ENCODE measurements at regions not wholly inside any gene's neighbourhood (a gene's known extent, or its start where the extent isn't known, plus 50 kb on each side); places are given as distances from the start of the nearest gene placed in this dataset.
"Not testable (repeated sequence)": the region's sequence is repeated elsewhere in the genome, so short reads cannot be mapped to it uniquely, and the experiment has no call there.

DNA sequence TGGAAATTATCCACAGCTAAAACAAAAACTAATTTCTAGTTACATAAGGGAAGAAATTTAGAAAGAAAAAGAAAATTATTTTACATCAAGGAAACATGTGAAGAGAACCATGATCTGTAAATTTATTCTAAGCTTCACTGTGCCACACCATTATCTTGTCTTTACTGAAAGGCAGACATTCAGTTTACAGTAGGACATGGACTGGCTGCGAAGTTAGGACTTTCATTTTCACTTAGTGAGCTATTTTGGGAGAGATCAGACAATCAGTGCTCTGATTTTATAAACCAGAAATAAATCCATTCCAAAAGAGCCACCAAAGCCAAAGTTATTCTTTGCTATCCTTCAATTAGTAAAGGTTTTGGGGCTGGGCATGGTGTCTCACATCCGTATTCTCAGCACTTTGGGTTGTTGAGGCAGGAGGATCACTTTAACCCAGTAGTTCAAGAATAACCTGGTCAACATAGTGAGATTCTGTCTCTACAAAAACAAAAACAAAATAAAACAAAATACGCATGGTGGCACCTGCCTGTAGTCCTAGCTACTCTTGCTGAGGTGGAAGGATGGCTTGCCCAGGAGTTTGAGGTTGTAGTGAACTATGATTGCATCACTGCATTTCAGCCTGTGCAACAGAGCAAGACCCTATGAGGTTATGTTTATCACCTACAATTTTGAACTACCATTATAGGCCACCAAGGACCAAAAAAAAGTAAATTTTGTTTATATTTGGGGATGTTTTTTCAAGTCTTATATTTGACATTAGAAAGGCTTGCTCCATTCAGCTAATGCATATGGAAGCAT is 1084.8 kb upstream of the ATXN7L3B start:
- in situ Hi-C loops (cut with HindIII; ENCODE audit: low sequenced_read_pairs) = no loop called here

DNA sequence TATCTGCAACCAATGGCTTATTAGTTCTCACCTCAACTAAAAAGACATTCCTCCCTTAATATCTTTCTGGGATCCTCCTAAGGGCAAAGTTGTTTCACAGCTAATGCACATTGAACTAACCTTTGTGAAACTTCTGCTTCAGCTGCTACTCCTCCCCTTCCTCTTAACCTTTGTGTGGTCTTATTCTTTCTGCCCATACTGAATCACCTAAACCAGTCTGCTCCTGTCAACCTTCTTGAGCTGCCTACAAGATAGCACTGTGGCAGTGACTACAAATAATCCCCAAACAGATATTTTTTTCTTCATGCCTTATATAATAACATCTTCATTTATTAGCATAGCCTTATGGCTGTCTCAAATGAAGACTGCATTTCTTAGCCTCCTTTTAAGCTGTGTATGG is 1077.4 kb upstream of the ATXN7L3B start:
- in situ Hi-C loops (cut with HindIII; ENCODE audit: low sequenced_read_pairs) = no loop called here

DNA sequence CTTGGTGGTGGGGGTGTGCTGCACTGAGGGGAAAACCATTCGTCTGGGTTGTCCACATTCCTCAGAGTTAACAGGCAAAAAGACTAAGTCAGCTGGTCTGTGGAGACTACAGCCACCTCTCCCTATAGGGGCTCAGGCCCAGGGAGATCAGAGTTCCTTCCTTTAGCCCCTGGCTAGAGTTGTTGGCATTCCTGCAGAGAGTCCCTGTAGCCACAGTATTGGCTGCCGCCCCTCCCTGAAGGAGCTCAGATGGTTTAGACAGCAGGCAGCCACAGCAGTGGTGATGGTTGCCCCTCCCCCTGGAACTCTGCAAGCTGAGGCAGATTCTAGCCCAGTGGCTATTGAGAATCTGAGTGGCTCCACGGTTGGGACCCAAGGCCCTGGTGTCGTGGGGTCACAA is 1072.5 kb upstream of the ATXN7L3B start:
- in situ Hi-C loops (cut with HindIII; ENCODE audit: low sequenced_read_pairs) = no loop called here

DNA sequence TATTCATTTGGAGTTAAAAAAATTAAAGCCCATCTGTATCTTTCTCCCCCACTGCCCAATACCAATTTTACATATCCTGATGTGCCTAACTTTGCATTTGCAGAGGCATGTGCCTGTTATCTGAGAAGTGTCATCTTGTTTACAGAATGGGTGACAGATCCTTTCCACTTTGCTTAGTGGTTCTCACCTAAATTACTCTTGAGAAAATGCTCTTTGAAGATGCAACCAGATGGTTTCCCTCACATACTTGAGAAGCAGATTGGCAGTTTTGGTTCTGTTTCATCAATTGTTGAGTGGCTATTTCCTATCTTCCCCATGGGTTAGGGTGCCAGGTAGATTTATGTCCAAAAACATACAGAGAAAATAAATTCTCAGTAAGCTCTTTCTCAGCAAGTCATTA is 1051.4 kb upstream of the ATXN7L3B start:
- in situ Hi-C loops (cut with HindIII; ENCODE audit: low sequenced_read_pairs) = no loop called here

DNA sequence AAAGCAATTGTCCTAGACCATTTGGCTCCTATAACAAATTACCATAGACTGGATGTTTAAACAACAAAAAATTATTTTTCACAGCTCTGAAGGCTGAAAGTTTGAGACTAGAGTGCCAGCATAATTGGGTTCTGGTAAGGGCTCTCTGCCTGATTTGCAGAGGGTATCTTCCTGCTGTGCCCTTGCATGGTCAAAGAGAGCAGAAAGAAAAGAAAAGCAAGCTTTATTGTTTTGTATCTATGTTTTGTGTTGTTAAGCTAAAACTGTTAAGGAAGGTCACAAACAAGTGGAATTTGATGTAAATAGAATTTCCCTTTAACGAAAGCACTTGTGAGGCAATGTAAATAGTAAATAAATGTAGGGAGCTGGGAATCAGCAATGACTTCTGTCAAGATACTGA is 1031.0 kb upstream of the ATXN7L3B start:
- in situ Hi-C loops (cut with HindIII; ENCODE audit: low sequenced_read_pairs) = no loop called here

- in situ Hi-C loops (cut with HindIII; ENCODE audit: low sequenced_read_pairs) = no loop called here
Measured at GRCh38 chr12:73514672-73515071, 1023.0 kb upstream of the ATXN7L3B start.

DNA sequence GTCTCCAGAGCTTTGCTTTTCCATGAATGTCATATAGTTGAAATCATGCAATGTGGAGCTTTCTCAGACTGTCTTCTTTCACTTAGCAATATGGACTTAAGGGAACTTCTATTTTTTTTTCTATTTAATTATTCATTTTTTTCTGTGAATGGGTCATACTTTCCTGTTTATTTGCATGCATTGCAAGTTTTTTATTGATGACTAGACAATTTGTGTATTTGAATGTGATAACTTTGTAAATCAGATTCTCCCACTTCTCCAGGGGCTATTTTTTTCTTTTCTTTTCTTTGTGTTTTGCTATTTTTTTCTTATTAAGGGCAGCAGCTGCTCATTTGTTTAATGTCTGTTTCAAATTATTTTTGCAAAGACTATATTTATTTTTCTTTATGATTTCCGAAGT is 1019.8 kb upstream of the ATXN7L3B start:
- in situ Hi-C loops (cut with HindIII; ENCODE audit: low sequenced_read_pairs) = no loop called here

DNA sequence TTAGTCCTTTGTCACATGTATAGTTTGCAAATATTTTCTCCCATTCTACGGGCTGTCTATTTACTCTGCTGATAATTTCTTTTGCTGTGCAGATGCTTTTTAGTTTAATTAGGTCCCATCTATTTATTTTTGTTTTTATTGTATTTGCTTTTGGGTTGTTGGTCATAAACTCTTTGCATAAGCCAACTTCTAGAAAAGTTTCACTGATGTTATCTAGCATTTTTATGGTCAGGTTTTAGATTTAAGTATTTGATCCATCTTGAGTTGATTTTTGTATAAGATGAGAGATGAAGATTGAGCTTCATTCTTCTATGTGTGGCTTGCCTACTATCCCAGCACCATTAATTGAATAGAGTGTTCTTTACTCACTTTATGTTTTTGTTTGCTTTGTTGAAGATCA is 1008.4 kb upstream of the ATXN7L3B start:
- in situ Hi-C loops (cut with HindIII; ENCODE audit: low sequenced_read_pairs) = no loop called here

DNA sequence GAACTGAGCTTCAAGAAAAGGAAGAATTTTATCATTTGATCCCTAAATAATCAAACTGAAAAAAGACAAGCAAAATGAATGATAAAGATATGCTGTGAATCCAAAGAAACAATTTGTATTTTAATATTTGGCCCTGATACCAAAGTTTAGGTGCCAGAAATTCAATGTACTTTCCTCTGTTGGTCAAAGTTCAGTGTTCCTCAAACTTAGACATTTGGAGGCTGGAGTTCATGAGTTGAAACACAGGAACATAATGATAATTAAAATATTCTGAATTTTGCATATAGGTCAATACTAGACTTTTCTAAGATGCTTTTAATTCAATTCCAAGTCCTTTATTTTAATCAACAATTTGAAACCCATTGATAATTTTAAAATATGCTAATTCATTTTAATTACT is 1007.7 kb upstream of the ATXN7L3B start:
- in situ Hi-C loops (cut with HindIII; ENCODE audit: low sequenced_read_pairs) = no loop called here

- in situ Hi-C loops (cut with HindIII; ENCODE audit: low sequenced_read_pairs) = no loop called here
Measured at GRCh38 chr12:73531752-73532151, 1005.9 kb upstream of the ATXN7L3B start.

GRCh38 chr12:73547421-73547820 is 990.2 kb upstream of the ATXN7L3B start:
- in situ Hi-C loops (cut with HindIII; ENCODE audit: low sequenced_read_pairs) = no loop called here

DNA sequence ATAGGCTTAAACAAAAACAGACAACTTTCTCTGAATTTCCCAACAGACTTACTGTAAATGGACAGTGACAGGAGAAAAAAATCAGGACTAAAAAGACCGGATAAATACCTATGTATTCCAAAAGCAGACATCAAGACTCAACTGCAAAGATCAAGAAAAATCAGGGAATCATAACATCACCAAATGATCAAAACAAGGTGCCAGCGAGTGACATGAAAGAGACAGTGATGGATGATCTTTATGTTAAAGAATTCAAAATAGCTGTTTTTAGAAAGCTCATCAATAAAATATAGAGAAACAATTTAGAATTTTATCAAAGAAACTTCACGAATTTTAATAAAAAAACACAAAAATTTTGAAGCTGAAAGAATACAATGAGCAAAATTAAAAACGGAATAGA is 952.5 kb upstream of the ATXN7L3B start:
- in situ Hi-C loops (cut with HindIII; ENCODE audit: low sequenced_read_pairs) = no loop called here

GRCh38 chr12:73589220-73589619 is 948.4 kb upstream of the ATXN7L3B start:
- in situ Hi-C loops (cut with HindIII; ENCODE audit: low sequenced_read_pairs) = no loop called here

GRCh38 chr12:73598626-73599025 is 939.0 kb upstream of the ATXN7L3B start:
- in situ Hi-C loops (cut with HindIII; ENCODE audit: low sequenced_read_pairs) = no loop called here

- in situ Hi-C loops (cut with HindIII; ENCODE audit: low sequenced_read_pairs) = no loop called here
Measured at GRCh38 chr12:73599268-73599667, 938.4 kb upstream of the ATXN7L3B start.

DNA sequence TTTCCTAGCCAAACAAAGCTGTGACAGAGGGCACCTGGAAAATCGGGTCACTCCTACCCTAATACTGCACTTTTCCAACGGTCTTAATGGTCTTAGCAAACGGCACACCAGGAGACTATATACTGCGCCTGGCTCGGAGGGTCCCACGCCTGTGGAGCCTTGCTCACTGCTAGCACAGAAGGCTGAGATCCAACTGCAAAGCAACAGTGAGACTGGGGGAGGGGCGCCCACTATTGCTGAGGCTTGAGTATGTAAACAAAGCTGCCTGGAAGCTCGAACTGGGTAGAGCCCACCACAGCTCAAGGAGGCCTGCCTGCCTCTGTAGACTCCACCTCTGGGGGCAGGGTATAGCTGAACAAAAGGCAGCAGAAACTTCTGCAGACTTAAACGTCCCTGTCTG is 931.7 kb upstream of the ATXN7L3B start:
- in situ Hi-C loops (cut with HindIII; ENCODE audit: low sequenced_read_pairs) = not testable (repeated sequence)

GRCh38 chr12:73612551-73612950 is 925.1 kb upstream of the ATXN7L3B start:
- in situ Hi-C loops (cut with HindIII; ENCODE audit: low sequenced_read_pairs) = no loop called here

DNA sequence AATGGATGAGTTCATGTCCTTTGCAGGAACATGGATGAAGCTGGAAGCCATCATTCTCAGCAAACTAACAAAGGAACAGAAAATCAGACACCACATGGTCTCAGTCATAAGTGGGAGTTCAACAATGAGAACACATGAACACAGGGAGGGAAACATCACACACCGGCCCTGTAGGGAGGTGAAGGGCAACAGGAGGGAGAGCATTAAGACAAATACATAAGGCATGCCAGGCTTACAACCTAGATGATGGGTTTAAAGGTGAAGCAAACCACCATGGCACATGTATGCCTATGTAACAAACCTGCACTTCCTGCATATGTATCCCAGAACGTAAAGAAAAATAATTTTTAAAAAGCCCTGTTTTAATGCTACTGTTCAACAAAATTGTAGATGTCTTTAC is 914.2 kb upstream of the ATXN7L3B start:
- in situ Hi-C loops (cut with HindIII; ENCODE audit: low sequenced_read_pairs) = no loop called here

DNA sequence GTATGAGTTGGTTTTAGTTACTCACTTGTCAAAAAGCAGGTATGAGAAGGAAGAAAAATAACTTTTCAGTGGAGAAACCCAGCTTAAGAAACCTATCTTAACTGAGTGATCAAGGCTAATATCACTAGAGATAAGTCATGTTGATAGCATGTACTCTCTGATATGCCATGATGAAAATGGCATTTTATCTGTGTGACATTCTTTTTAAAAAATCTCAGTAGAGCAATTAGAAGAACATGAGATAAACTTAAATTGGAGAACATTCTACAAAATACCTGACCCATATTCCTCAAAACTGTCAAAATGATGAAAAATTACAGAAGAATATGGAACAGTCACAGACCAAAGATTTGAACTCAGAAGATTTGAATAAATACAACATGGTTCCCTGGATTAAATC is 912.4 kb upstream of the ATXN7L3B start:
- in situ Hi-C loops (cut with HindIII; ENCODE audit: low sequenced_read_pairs) = no loop called here

DNA sequence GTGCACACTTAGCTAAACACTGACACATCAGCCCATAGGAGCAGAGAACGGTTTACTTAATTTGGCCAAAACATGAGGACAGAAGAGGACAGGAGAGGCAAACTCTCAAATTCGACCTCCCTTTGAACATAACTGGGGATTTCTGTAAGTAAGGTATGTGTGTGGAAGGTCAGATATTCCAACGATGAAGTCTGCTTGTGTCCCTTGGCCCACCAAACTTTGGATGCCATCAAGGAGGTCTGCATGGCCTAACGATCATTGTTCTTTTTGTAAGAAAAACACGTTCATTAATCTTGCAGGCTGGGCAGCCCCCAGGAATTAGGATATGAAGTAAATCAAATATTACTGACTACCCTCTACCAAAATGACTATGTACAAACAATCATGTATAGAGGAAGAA is 908.5 kb upstream of the ATXN7L3B start:
- in situ Hi-C loops (cut with HindIII; ENCODE audit: low sequenced_read_pairs) = no loop called here

- in situ Hi-C loops (cut with HindIII; ENCODE audit: low sequenced_read_pairs) = no loop called here
Measured at GRCh38 chr12:73629893-73630831, 907.5 kb upstream of the ATXN7L3B start.

- in situ Hi-C loops (cut with HindIII; ENCODE audit: low sequenced_read_pairs) = no loop called here
Measured at GRCh38 chr12:73632191-73632590, 905.4 kb upstream of the ATXN7L3B start.

Data from DLD1 (cell line).